ENCODE measurements at regions not wholly inside any gene's neighbourhood (a gene's known extent, or its start where the extent isn't known, plus 50 kb on each side); places are given as distances from the start of the nearest gene placed in this dataset.
"Not testable (repeated sequence)": the region's sequence is repeated elsewhere in the genome, so short reads cannot be mapped to it uniquely, and the experiment has no call there.

GRCh38 chr13:87169337-87169736 is 501.8 kb upstream of the SLITRK5 start:
- 69 to 71% methylated on average over 2 of the region's 2 CpGs for WGBS, 2 donors

GRCh38 chr13:87172166-87172835 is 498.9 kb upstream of the SLITRK5 start:
- ATAC-seq (no peak), DNase-seq (no peak)
- WGBS, 2 donors = 46 to 55% methylated on average over 7 of the region's 7 CpGs

More at GRCh38 chr13:87169337-87169736, 501.8 kb upstream of the SLITRK5 start:
- intact Hi-C loops (cut with DNase I) = no loop called here
- H3K9me3 ChIP-seq = no peaks in the 10 kb centered on the region
- no peak overlapping the region for H3K4me3 ChIP-seq
- TF ChIP-seq POLR2A (IDR thresholded peaks at IDR 0.05) (no peak), CTCF (IDR thresholded peaks at IDR 0.05) (no peak)
- H3K4me1 ChIP-seq = no peaks in the 10 kb centered on the region
- no peaks in the 10 kb centered on the region for H3K27me3 ChIP-seq
- DNase-seq (no peak), ATAC-seq (no peak)
- no peak overlapping the region for H3K27ac ChIP-seq
- no peaks in the 10 kb centered on the region for H3K36me3 ChIP-seq (replicated peaks in 1 of 2; ENCODE audit: insufficient read depth in 1 of 2, low read depth in 2 of 2)

GRCh38 chr13:87185138-87185537 is 486.0 kb upstream of the SLITRK5 start:
- DNase-seq; H3K4me3 ChIP-seq; intact Hi-C loops (cut with DNase I); H3K9me3 ChIP-seq; H3K27me3 ChIP-seq; H3K27ac ChIP-seq; H3K4me1 ChIP-seq; H3K36me3 ChIP-seq (replicated peaks in 1 of 2; ENCODE audit: insufficient read depth in 1 of 2, low read depth in 2 of 2); ATAC-seq: not testable (repeated sequence)
- 84 to 88% methylated on average over 6 of the region's 6 CpGs for WGBS, 2 donors

More at GRCh38 chr13:87172166-87172835, 498.9 kb upstream of the SLITRK5 start:
- Histone ChIP-seq H3K4me1 (no peaks in the 10 kb centered on the region), H3K36me3 (replicated peaks in 1 of 2; ENCODE audit: insufficient read depth in 1 of 2, low read depth in 2 of 2) (no peaks in the 10 kb centered on the region), H3K4me3 (no peak overlapping the region), H3K27me3 (no peaks in the 10 kb centered on the region), H3K9me3 (no peaks in the 10 kb centered on the region), H3K27ac (no peak overlapping the region)
- intact Hi-C loops (cut with DNase I) = no loop called here
- no peak for TF ChIP-seq CTCF (IDR thresholded peaks at IDR 0.05)

GRCh38 chr13:87186647-87187046 is 484.5 kb upstream of the SLITRK5 start:
- H3K27me3 ChIP-seq; H3K36me3 ChIP-seq (replicated peaks in 1 of 2; ENCODE audit: insufficient read depth in 1 of 2, low read depth in 2 of 2); H3K4me1 ChIP-seq; DNase-seq; intact Hi-C loops (cut with DNase I); H3K9me3 ChIP-seq; H3K27ac ChIP-seq; H3K4me3 ChIP-seq; ATAC-seq: not testable (repeated sequence)
- WGBS, 2 donors = 61 to 70% methylated on average over 4 of the region's 4 CpGs

GRCh38 chr13:87191485-87191884 is 479.7 kb upstream of the SLITRK5 start:
- H3K4me3 ChIP-seq; intact Hi-C loops (cut with DNase I); H3K27ac ChIP-seq; H3K9me3 ChIP-seq; H3K27me3 ChIP-seq; ATAC-seq; H3K36me3 ChIP-seq (replicated peaks in 1 of 2; ENCODE audit: insufficient read depth in 1 of 2, low read depth in 2 of 2); DNase-seq; H3K4me1 ChIP-seq: not testable (repeated sequence)
- WGBS, 2 donors = 55 to 65% methylated on average over 7 to 8 of the region's 8 CpGs

GRCh38 chr13:87198371-87198770 is 472.8 kb upstream of the SLITRK5 start:
- Histone ChIP-seq H3K4me3 (no peak overlapping the region), H3K27ac (no peak overlapping the region), H3K27me3 (no peaks in the 10 kb centered on the region), H3K36me3 (replicated peaks in 1 of 2; ENCODE audit: insufficient read depth in 1 of 2, low read depth in 2 of 2) (no peaks in the 10 kb centered on the region), H3K4me1 (no peaks in the 10 kb centered on the region), H3K9me3 (no peaks in the 10 kb centered on the region)
- ATAC-seq (no peak), DNase-seq (no peak)
- intact Hi-C loops (cut with DNase I) = no loop called here
- WGBS, 2 donors = 31 to 34% methylated on average over 3 of the region's 3 CpGs
- TF ChIP-seq POLR2A (IDR thresholded peaks at IDR 0.05) (no peak), CTCF (IDR thresholded peaks at IDR 0.05) (no peak)

Measured in body of pancreas (tissue), 4 donors.